Activated CD4-positive, alpha-beta T cell treated with anti-CD3 and anti-CD28 coated beads, Interleukin-2, amount 10 ng/mL, durations not matched to agents 24 days and 14 days (primary cell): ENCODE measurements at regions not wholly inside any gene's neighbourhood (a gene's known extent, or its start where the extent isn't known, plus 50 kb on each side); places are given as distances from the start of the nearest gene placed in this dataset.

Source experiments
- DNase-seq: peaks from one replicate; pipeline ENCODE4 v3.0.0; 2022
- H3K27ac Mint-ChIP-seq: one replicate; pipeline ENCODE4 v1.8.0; 2022; ENCODE audit warnings: mild to moderate bottlenecking, mixed read lengths
- H3K27me3 Mint-ChIP-seq: one replicate; pipeline ENCODE4 v1.8.0; 2022; ENCODE audit warnings: mixed read lengths
- H3K36me3 Mint-ChIP-seq: one replicate; pipeline ENCODE4 v1.8.0; 2022; ENCODE audit warnings: low read depth, mild to moderate bottlenecking, mixed read lengths
- H3K4me1 Mint-ChIP-seq: one replicate; pipeline ENCODE4 v1.8.0; 2021; ENCODE audit warnings: mixed read lengths
- H3K4me3 Mint-ChIP-seq: one replicate; pipeline ENCODE4 v1.8.0; 2022; ENCODE audit warnings: mild to moderate bottlenecking, moderate library complexity, mixed read lengths
- H3K9me3 Mint-ChIP-seq: one replicate; pipeline ENCODE4 v1.8.0; 2021; ENCODE audit warnings: mixed read lengths
- intact Hi-C: fragments of 100-400 bp; cut with micrococcal nuclease; formaldehyde crosslinking; loops from one replicate; pipeline ENCODE4 v1.15.1; 2023

DNA sequence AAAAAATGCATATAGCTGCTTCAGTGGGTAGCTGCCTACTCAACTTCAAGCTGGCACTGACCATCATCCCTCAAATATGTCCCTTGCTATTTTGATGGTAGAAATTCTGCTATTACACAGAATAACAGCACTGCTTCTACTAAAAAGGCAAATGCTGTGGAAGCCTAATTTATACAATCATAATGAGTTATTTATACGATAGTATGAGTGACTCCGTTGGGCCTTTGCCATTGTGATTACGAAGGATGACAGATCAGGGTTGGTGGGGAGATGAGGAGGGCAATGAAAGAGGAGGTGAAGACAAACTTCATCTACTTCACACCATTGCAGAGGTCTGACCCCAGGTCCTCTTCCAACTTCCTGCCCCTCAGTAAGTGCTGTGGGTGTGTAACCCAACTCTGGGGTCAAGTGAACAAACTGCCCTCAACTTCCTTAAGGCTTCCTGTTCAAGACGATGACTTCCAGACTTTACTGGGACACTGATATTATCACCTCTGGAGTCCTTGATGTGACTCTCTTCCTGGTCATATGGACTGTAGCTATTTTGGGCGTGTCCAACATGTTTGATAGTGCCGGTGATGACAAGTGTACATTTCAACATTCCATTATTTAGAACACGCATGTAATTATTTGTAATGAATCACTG lies 74.1 kb upstream of the RPS23 start:
- H3K9me3 Mint-ChIP-seq = no peaks in the 10 kb centered on the region
- H3K4me1 Mint-ChIP-seq = peaks cover 50% of the 10 kb centered on the region

DNA sequence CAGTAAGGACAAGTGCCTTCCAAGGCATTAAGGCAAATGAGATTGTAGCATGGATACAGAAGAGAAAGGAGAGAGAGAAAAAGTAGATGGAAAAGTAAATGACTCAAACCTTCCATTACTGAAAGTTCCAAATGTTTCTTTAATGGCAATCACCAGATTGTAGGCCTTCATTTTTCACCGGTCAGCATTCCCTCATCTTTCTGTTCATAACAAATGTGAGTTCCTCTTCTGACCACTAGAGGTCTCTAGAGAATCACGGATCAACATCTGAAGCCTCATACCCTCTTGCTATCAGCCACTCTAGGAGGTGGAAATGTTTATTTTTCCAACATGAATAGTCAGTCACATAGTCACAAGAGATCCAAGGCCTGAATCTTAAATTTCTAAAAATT lies 73.6 kb upstream of the RPS23 start:
- H3K27ac Mint-ChIP-seq = no peak overlapping the region
- intact Hi-C loops = loop anchor here (1.0 to 10.0 kb wide), 5 partner anchors 143 to 1213 kb away; partner anchors contain the start of gene VCAN
- no peaks in the 10 kb centered on the region for H3K27me3 Mint-ChIP-seq
- peaks cover 1% of the 10 kb centered on the region for H3K36me3 Mint-ChIP-seq
- no peak overlapping the region for H3K4me3 Mint-ChIP-seq
- no peaks in the 10 kb centered on the region for H3K9me3 Mint-ChIP-seq
- H3K4me1 Mint-ChIP-seq = peaks cover 50% of the 10 kb centered on the region
- DNase-seq = peak; percentile 75

More for the DNA sequence above, 74.1 kb upstream of the RPS23 start:
- Mint-ChIP-seq H3K27me3 (no peaks in the 10 kb centered on the region), H3K36me3 (peaks cover 1% of the 10 kb centered on the region), H3K4me3 (no peak overlapping the region), H3K27ac (no peak overlapping the region)
- peak; percentile 55 for DNase-seq
- intact Hi-C loops = loop anchor here (1.0 to 10.0 kb wide), 4 partner anchors 143 to 1120 kb away; partner anchors contain the start of gene VCAN

DNA sequence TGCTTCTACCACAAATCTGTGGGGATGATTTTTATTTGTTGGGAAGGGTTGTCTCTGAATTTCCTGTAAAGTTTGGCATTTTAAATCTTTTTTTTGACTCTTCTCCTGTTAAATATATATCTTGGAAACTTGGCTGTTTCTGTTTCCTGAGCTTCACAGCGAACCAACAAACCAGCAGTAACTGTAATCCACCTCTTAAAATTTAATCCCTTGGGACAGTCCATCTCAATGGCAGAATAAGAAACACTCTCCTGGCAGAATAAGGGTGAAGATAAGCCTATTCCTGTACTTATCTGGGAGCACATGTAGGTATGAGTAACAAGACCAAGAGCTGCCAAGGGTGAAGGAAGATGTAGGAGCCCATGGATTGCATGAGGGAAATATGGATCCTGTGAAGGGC lies 73.1 kb upstream of the RPS23 start:
- DNase-seq = no peak
- intact Hi-C loops = loop anchor here (1.0 to 10.0 kb wide), 3 partner anchors 144 to 1213 kb away; partner anchors contain the start of gene VCAN
- Mint-ChIP-seq H3K36me3 (peaks cover 1% of the 10 kb centered on the region), H3K27ac (no peak overlapping the region), H3K4me3 (no peak overlapping the region), H3K27me3 (no peaks in the 10 kb centered on the region), H3K4me1 (peaks cover 49% of the 10 kb centered on the region), H3K9me3 (no peaks in the 10 kb centered on the region)

DNA sequence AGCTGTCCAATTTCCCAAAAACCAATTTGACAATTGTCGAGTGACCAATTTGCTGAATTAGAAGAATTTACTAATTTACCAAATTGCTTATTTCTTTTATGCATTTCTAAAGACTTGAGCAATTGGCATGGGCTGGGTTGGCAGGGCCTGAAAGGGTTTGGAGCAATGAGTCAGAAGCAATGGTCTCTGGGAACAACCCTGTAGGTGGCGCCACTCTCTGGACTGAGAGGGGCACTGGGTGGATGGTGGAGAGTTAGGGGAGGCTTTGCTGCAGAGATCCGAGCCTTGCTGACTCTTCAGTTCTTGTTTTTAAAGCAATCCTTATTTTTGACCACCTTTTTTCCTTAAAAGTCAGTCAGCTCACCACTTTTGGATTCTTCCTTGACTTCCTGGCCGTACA lies 71.5 kb upstream of the RPS23 start:
- H3K27ac Mint-ChIP-seq = no peak overlapping the region
- peaks cover 45% of the 10 kb centered on the region for H3K4me1 Mint-ChIP-seq
- peak; percentile 78 for DNase-seq
- H3K4me3 Mint-ChIP-seq = no peak overlapping the region
- no peaks in the 10 kb centered on the region for H3K9me3 Mint-ChIP-seq
- intact Hi-C loops = loop anchor here (5.0 to 10.0 kb wide), 2 partner anchors 145 to 1123 kb away; partner anchors contain the start of gene VCAN
- H3K36me3 Mint-ChIP-seq = peaks cover 1% of the 10 kb centered on the region
- peaks cover 2% of the 10 kb centered on the region for H3K27me3 Mint-ChIP-seq

DNA sequence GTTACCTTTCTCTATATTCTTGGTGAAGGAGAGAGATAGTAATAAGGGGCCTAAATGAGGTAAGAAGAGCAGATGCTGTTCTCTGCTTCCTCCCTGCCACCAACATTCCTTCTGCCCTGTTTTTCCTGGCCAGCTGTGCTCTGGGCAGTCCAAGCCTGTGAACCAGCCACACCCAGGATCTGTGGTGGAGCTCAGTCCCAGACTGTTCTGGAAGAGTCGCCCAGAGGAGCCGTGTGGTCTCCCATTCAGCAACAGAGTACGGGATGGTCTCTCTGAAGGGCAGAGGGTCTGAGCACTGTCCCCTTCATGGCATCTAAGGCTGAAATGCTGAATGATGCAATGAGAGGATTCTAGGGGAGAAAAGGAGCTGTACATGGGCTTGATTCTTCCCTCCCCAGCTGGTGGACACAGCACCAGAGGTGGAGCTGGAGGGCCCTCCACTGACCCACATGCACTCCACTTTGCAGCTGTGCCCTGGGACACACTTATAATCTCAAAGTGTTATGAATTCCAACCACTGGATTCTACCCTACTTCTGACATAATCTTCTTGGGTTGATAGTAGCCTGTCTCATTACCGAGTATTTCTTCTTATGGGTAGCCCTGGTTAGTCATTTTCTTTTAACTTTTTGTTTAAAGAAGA lies 70.8 kb upstream of the RPS23 start:
- H3K27ac Mint-ChIP-seq = no peak overlapping the region

DNA sequence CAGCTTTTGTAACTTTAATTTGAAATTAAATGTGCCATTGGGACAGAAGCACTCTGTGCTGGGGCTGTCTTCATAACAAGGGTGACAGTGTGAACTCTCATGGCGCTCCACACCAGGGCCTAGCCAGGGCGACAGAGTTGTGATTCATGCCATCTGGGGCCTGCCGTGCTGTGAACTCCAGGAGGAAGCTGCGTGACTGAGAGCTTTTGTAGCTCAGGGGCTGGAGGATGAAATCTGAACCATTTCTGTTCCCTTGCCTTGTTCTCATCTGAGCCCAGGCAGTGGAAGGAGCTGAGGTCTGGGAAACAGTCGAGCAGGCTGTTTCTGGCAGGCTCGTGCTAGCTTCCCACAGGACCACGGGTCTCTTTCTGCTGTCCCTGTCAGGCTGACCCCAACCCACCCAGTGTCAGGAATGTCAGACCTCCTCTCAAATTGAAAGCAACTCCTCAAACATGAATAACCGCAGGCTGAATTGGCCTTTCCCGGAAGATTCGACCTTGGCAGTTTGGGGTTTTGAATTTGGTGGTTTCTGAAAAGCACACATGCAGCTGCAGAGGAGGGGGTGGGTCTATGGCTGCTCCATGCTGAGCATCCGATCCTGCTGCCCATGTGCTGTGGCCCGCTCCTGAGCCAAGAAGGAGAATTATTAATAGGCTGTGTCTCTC lies 69.2 kb upstream of the RPS23 start:
- Mint-ChIP-seq H3K4me1 (peaks cover 28% of the 10 kb centered on the region), H3K27ac (peak overlapping the region; percentile 70), H3K4me3 (peak overlapping the region; percentile 51), H3K9me3 (no peaks in the 10 kb centered on the region), H3K27me3 (peaks cover 2% of the 10 kb centered on the region), H3K36me3 (no peaks in the 10 kb centered on the region)
- peak; percentile 63 for DNase-seq
- intact Hi-C loops = no loop called here

More for the DNA sequence above, 70.8 kb upstream of the RPS23 start:
- intact Hi-C loops = no loop called here
- peaks cover 37% of the 10 kb centered on the region for H3K4me1 Mint-ChIP-seq
- H3K27me3 Mint-ChIP-seq = peaks cover 2% of the 10 kb centered on the region
- H3K4me3 Mint-ChIP-seq = no peak overlapping the region
- no peak for DNase-seq
- H3K9me3 Mint-ChIP-seq = no peaks in the 10 kb centered on the region
- peaks cover 1% of the 10 kb centered on the region for H3K36me3 Mint-ChIP-seq

DNA sequence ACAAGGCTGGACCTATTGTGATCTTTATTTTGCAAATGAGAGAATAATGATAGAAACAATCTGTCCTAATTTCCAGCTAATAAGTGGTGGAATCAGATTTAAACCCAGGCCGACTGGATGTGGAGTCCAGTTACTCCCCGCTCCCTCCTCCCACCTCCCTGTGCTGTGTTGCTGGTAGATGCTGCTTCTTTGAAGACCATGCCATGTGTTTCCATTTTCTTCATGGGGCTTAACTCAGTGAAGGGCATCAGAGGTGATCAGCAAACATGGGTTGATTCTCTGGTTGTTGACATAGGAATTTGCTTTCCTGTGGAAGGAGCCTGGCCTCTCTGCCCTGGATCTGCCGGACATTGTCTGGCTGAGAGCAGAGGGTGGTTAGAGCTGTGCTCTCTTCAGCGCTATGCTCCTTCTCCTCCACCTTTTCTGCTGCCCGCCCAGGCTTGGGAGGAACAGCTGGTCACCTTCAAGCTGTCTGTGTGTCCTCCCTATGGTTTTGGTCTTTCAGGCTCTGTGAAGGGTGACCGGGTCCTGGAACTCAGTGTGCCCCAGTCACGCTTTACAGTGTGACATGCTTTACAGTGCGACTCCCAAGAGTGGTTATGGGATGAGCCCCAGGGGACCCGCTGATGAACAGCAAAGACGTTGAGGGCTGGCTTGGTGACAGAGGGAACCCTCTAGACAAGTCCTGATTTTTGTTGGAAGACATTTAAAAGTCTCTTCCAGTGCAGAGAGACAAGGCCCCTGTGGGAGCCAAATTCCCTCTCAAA lies 68.4 kb upstream of the RPS23 start:
- Mint-ChIP-seq H3K27ac (no peak overlapping the region), H3K27me3 (peaks cover 2% of the 10 kb centered on the region)

DNA sequence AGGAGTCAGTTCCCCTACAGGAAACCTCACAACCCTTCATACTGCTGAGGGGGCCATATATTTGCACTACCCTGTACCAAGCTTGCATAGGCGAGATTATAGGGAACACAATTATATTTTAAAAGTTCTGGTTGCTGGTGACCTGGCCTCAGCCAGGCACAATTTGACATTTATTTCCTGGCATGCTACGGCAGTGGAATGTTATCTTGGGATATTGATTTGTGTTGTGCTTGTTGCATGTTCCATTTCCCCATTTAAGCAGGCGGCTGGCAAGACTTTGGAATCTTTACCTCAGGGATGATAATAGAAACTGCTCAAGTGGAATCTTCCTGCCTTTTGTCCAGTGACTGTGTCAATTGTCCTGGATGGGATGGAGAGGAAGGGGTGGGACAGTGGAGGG lies 67.0 kb upstream of the RPS23 start:
- peaks cover 2% of the 10 kb centered on the region for H3K27me3 Mint-ChIP-seq
- H3K9me3 Mint-ChIP-seq = no peaks in the 10 kb centered on the region
- H3K4me1 Mint-ChIP-seq = peaks cover 39% of the 10 kb centered on the region
- H3K36me3 Mint-ChIP-seq = no peaks in the 10 kb centered on the region
- DNase-seq = no peak
- intact Hi-C loops = no loop called here
- no peak overlapping the region for H3K27ac Mint-ChIP-seq
- no peak overlapping the region for H3K4me3 Mint-ChIP-seq

More for the DNA sequence above, 68.4 kb upstream of the RPS23 start:
- no peaks in the 10 kb centered on the region for H3K9me3 Mint-ChIP-seq
- DNase-seq = no peak
- H3K4me3 Mint-ChIP-seq = no peak overlapping the region
- intact Hi-C loops = no loop called here
- peaks cover 25% of the 10 kb centered on the region for H3K4me1 Mint-ChIP-seq
- no peaks in the 10 kb centered on the region for H3K36me3 Mint-ChIP-seq

DNA sequence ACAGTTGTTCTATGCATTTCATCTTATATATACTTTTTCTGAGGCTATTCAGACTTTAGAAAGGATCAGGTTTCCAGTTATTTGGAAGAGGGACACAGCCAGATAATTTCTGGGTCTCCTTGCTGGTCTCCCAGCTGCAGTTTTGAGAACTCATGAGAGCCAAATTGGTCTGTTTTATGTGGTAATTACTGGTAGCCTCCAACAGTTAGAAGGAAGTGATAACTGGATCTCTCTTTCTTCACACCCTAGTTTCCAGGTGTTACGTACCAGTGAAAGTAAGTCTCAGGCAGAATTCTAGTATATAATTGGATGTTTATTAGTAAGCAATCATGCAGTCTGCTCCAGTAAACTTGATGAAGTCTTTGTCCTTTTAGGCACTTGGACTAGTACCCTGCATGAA lies 63.2 kb upstream of the RPS23 start:
- H3K4me3 Mint-ChIP-seq = peak overlapping the region; percentile 22
- no peaks in the 10 kb centered on the region for H3K36me3 Mint-ChIP-seq
- H3K27ac Mint-ChIP-seq = no peak overlapping the region
- H3K27me3 Mint-ChIP-seq = peaks cover 4% of the 10 kb centered on the region
- no peaks in the 10 kb centered on the region for H3K9me3 Mint-ChIP-seq
- no peak for DNase-seq
- intact Hi-C loops = no loop called here
- H3K4me1 Mint-ChIP-seq = peaks cover 23% of the 10 kb centered on the region

DNA sequence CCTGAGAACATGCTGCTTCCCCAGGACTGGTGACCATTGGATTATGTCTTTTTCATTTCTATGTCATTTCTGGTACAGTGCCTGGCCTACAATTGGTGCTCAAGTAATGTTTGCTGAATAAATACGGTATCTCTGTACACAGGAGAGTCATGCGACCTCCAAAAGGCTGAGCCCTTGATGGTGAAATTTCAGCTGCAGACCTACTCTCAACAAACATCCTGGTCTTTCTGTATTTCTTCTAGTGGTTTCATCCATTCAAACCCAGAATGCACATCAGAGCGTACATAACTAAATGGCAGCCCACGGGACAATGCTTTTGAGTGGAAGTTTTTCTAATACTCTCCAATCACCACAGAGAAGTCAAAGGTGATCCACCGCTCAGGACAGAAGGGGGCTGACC lies 62.6 kb upstream of the RPS23 start:
- peak overlapping the region; percentile 19 for H3K27ac Mint-ChIP-seq
- no peaks in the 10 kb centered on the region for H3K9me3 Mint-ChIP-seq
- intact Hi-C loops = no loop called here
- no peak for DNase-seq
- H3K4me3 Mint-ChIP-seq = no peak overlapping the region
- peaks cover 4% of the 10 kb centered on the region for H3K27me3 Mint-ChIP-seq
- no peaks in the 10 kb centered on the region for H3K36me3 Mint-ChIP-seq
- H3K4me1 Mint-ChIP-seq = peaks cover 23% of the 10 kb centered on the region

DNA sequence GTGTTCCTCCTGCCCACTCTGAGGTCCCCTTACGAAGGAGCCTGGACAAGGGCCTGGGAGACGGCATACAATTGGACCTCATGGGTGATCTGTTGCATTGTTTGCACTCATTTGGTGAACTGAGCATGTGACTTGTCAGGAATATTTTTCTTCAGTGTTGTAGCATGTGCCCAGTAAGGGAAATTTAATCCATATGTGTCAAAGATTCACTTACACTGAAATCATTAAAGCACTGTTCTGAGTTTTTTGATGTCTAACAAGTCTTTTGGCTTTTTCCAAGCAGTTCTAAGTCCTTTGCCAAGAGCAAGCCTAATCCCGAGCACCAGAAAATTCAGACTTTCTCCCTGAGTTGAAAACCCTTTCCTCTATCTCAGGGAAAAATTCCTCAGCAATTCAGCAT lies 61.6 kb upstream of the RPS23 start:
- no peaks in the 10 kb centered on the region for H3K36me3 Mint-ChIP-seq
- H3K27me3 Mint-ChIP-seq = peaks cover 2% of the 10 kb centered on the region
- H3K27ac Mint-ChIP-seq = no peak overlapping the region
- H3K4me3 Mint-ChIP-seq = no peak overlapping the region
- DNase-seq = no peak
- intact Hi-C loops = no loop called here
- no peaks in the 10 kb centered on the region for H3K9me3 Mint-ChIP-seq
- peaks cover 19% of the 10 kb centered on the region for H3K4me1 Mint-ChIP-seq

DNA sequence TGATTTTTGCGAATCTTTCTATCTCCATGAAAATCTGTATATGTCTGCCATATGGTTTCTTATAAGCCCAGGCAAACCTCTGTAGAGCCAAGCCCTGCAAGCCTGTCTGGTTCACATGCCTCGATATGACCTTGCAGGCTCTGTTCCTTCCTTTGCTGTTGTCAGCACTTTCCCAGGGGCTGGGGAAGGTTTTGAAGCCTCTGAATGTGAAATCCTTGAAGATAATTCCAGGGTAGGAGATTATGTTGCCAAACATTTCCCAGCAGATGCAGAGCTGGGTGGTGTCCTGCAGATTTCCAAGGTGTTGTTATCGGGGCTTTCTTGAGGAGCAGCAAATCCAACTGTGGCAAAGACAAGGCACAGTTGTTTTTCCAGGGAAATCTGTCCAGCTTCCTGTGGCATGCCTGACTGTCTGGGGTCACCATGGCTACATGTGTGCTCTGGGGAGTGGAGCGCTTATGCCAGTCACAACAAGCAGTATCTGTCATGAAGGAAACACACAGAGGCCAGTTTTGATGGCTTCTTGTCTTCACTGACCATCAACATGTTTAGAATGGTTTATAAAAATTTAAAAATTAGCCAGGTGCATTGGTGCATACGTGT lies 60.7 kb upstream of the RPS23 start:
- intact Hi-C loops = no loop called here

DNA sequence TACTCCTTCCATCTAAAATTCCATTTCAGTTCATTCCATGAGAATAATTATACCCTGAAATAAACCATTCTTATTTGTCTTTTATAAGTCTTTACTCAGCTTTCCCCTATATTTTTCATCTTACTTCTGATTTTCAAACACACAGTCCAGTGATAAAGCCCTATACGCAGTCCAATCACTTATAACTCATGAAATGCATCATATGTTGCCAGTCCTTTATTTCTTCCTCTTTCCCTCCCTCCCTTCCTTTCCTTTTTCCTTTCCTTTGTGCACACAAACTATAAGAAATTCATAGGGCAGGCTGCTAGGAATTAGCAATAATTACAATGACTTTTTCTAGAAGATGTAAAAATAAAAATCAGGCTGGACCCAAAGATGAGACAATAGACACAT lies 58.8 kb upstream of the RPS23 start:
- Mint-ChIP-seq H3K27me3 (peaks cover 8% of the 10 kb centered on the region), H3K4me3 (no peak overlapping the region), H3K27ac (no peak overlapping the region), H3K36me3 (no peaks in the 10 kb centered on the region), H3K9me3 (no peaks in the 10 kb centered on the region), H3K4me1 (peaks cover 18% of the 10 kb centered on the region)
- no peak for DNase-seq
- intact Hi-C loops = no loop called here

More for the DNA sequence above, 60.7 kb upstream of the RPS23 start:
- Mint-ChIP-seq H3K27ac (no peak overlapping the region), H3K4me1 (peaks cover 19% of the 10 kb centered on the region), H3K9me3 (no peaks in the 10 kb centered on the region), H3K4me3 (no peak overlapping the region), H3K36me3 (no peaks in the 10 kb centered on the region), H3K27me3 (peaks cover 5% of the 10 kb centered on the region)
- DNase-seq = no peak
